Kidney (tissue), 13 donors: ENCODE measurements at regions not wholly inside any gene's neighbourhood (a gene's known extent, or its start where the extent isn't known, plus 50 kb on each side); places are given as distances from the start of the nearest gene placed in this dataset.

Experiments used
- DNase-seq, 5 donors: peaks; one replicate each; pipeline ENCODE4 v3.0.0-alpha.2; 2013 to 2020
- FAIRE-seq: peaks from 2 replicates; lab custom pipeline; 2012; peaks lifted over from hg19 to GRCh38; lab: Jason Lieb, UNC
- H3K27ac ChIP-seq, 2 donors: one replicate each; pipeline ENCODE4 v1.7.0; 2013; ENCODE audit warnings: low read depth in 2 of 2, low read length in 2 of 2, inconsistent platforms in 1 of 2
- H3K27me3 ChIP-seq: one replicate; pipeline ENCODE4 v1.7.1; 2013; ENCODE audit warnings: low read length, inconsistent platforms; ENCODE audit not compliant: control insufficient read depth, insufficient read depth
- H3K36me3 ChIP-seq, 3 donors: one replicate each; pipeline versions ENCODE4 v1.7.0 to v1.7.1; 2013; ENCODE audit warnings: low read length in 3 of 3, control low read depth in 1 of 3, inconsistent platforms in 1 of 3; ENCODE audit not compliant: insufficient read depth in 3 of 3, control insufficient read depth in 2 of 3
- H3K4me1 ChIP-seq, 3 donors: one replicate each; pipeline versions ENCODE4 v1.7.0 to v1.7.1; 2013; ENCODE audit warnings: low read length in 3 of 3, inconsistent platforms in 1 of 3, low read depth in 1 of 3; ENCODE audit not compliant: control insufficient read depth in 2 of 3, insufficient read depth in 2 of 3
- H3K4me3 ChIP-seq, 3 donors: one replicate each; pipeline versions ENCODE4 v1.7.0 to v1.8.1; 2013; ENCODE audit warnings: low read length in 3 of 3, control low read depth in 1 of 3, inconsistent platforms in 1 of 3
- H3K9ac ChIP-seq, 3 donors: one replicate each; pipeline versions ENCODE4 v1.7.0 to v1.7.1; 2013; ENCODE audit warnings: low read length in 3 of 3, control low read depth in 1 of 3, inconsistent platforms in 1 of 3
- H3K9me3 ChIP-seq, 3 donors: one replicate each; pipeline versions ENCODE4 v1.7.0 to v1.7.1; 2013; ENCODE audit warnings: low read length in 3 of 3, control low read depth in 1 of 3, inconsistent platforms in 1 of 3; ENCODE audit not compliant: control insufficient read depth in 2 of 3, insufficient read depth in 1 of 3
- intact Hi-C: fragments of 100-400 bp; cut with DNase I; formaldehyde crosslinking; loops from one replicate; pipeline ENCODE4 v1.11.1; 2022
- TF ChIP-seq, protein P1 (sequence below): IDR thresholded peaks from 3 replicates; pipeline ENCODE4 v1.5.1; 2012; ENCODE audit warnings: mild to moderate bottlenecking, moderate library complexity, borderline replicate concordance; ENCODE audit not compliant: insufficient read depth; ENCODE audit errors: extremely low read depth
- donor health status: control.
- donor health status: control.
- donor health status: control.
- donor health status: control.
- donor health status: control.
- donor health status: DM: yes; HTN: yes; CAD: no.
- donor health status: Normal renal cell carcinoma (clear cell type).

DNA sequence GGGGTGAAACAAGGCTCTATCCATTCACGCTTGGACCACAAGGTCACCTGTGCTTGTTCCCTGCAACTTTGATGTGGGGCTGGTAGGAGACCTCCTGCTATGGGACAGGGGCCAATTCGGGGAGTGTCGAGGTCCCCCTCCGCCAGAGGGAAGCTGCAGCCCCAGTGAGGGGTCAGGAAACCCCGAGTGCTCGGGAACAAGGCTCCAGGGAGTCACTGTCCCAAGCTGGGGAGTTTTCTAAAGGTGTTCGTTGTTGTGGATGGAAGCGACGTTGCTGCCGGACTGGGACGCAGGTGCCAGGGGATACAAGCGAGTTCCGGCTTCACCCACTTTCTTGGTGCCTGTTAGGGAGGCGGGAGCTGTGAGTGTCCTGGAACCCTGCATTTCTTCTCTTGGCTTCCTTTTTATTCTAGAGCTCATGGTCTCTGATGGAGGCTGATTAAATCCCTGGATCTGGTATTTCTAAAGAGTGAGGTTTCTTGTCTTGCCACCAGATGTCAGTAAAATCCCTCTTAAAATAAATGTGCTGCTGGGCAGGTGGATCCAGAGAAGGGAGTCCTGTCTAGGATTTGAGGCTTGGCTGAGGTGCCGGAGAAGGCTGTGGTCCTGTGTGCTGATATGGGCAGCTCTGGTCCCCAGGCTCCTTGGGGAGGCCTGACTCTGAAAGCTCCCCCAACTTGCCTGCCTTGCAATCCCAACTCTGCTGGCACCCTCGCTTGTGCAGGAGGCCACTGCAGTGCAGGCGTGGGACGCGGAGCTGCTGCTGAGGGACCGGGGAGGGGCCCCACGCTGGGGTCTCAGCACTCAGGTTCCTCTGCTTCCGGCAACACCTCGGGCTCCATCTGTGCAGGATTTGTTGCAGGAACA, 153.9 kb downstream of the TEX29 start:
- Histone ChIP-seq H3K27ac (no peak overlapping the region), H3K27me3 (no peaks in the 10 kb centered on the region), H3K36me3 (no peaks in the 10 kb centered on the region), H3K4me1 (no peaks in the 10 kb centered on the region), H3K9ac (no peak overlapping the region), H3K4me3 (no peak overlapping the region), H3K9me3 (no peaks in the 10 kb centered on the region)
- no peak for FAIRE-seq
- peak in 4 of 5 donors; percentile 53 to 88 (median 72) for DNase-seq
- TF ChIP-seq, protein P1, sequence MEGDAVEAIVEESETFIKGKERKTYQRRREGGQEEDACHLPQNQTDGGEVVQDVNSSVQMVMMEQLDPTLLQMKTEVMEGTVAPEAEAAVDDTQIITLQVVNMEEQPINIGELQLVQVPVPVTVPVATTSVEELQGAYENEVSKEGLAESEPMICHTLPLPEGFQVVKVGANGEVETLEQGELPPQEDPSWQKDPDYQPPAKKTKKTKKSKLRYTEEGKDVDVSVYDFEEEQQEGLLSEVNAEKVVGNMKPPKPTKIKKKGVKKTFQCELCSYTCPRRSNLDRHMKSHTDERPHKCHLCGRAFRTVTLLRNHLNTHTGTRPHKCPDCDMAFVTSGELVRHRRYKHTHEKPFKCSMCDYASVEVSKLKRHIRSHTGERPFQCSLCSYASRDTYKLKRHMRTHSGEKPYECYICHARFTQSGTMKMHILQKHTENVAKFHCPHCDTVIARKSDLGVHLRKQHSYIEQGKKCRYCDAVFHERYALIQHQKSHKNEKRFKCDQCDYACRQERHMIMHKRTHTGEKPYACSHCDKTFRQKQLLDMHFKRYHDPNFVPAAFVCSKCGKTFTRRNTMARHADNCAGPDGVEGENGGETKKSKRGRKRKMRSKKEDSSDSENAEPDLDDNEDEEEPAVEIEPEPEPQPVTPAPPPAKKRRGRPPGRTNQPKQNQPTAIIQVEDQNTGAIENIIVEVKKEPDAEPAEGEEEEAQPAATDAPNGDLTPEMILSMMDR: peak; percentile 47
- intact Hi-C loops: loop anchor here (10.0 kb wide), 1 partner anchor 970 kb away; no protein-coding TSS in a partner anchor

DNA sequence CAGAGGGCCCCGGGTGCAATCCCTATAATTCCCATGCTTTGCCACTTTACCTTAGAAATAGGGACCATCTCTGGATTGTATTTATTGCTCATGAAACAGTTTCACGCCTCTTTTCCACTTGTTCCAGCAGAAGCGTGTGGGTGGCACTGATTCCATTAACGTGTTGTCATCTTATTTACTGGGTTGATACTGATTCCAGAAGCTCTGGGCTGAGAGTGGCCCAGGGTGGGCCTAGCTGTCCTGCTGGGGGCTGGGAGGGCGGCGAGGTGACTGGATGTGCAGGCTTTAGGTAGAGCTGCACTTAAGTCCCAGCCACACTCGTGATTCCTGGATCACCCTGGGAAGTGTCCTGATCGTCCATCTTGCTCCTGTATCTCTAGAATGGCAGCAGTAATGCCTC, 155.0 kb downstream of the TEX29 start:
- Histone ChIP-seq H3K36me3 (no peaks in the 10 kb centered on the region), H3K9me3 (no peaks in the 10 kb centered on the region), H3K27me3 (no peaks in the 10 kb centered on the region), H3K4me1 (no peaks in the 10 kb centered on the region), H3K27ac (no peak overlapping the region), H3K9ac (no peak overlapping the region), H3K4me3 (no peak overlapping the region)
- FAIRE-seq: no peak
- DNase-seq: peak in 1 of 5 donors; percentile 6
- intact Hi-C loops: loop anchor here (10.0 kb wide), 1 partner anchor 969 kb away; no protein-coding TSS in a partner anchor
- TF ChIP-seq, protein P1: no peak

DNA sequence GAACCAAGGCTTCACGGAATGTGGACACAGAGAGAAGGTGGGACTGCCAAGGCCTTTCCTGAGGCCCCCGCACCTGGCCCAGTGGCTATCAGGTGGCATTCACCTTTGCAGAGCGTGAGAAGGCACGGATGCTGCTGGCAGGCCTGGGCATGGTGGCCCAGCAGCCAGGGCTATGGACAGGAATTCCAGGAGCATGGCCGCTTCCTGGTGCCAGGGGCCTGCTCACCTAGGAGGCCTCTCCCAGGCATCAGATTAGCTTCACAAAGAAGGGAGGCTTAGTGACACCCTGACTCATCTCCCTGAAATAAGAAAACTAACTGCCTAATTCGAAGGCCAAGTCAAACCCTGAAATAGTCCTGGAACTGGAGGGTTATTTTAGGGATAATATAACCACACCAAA, 155.8 kb downstream of the TEX29 start:
- DNase-seq (peak in 1 of 5 donors; percentile 4), FAIRE-seq (no peak)
- Histone ChIP-seq H3K9ac (no peak overlapping the region), H3K4me3 (no peak overlapping the region), H3K4me1 (no peaks in the 10 kb centered on the region), H3K27ac (no peak overlapping the region), H3K36me3 (no peaks in the 10 kb centered on the region), H3K27me3 (no peaks in the 10 kb centered on the region), H3K9me3 (no peaks in the 10 kb centered on the region)
- TF ChIP-seq, protein P1: no peak
- intact Hi-C loops: loop anchor here (10.0 kb wide), 1 partner anchor 969 kb away; no protein-coding TSS in a partner anchor
